ENCODE measurements at regions not wholly inside any gene's neighbourhood (a gene's known extent, or its start where the extent isn't known, plus 50 kb on each side); places are given as distances from the start of the nearest gene placed in this dataset.
"Not testable (repeated sequence)": the region's sequence is repeated elsewhere in the genome, so short reads cannot be mapped to it uniquely, and the experiment has no call there.

GRCh38 chr2:195443926-195444325 is 213.1 kb upstream of the SLC39A10 start:
- POLR2A ChIA-PET = interaction anchor here (0.7 kb wide), 1 partner anchor 1080 kb away, joined by 3 read pairs; no protein-coding TSS in a partner anchor

GRCh38 chr2:195442458-195443175 is 214.4 kb upstream of the SLC39A10 start:
- peaks cover 2 to 36% (median 13%) of the 10 kb centered on the region in 5 experiments for H3K9me3 ChIP-seq (ENCODE audit: control extremely low read depth in 1 of 5, control insufficient read depth in 4 of 5, insufficient read depth in 2 of 5, low read depth in 1 of 5, low read length in 4 of 5)
- CTCF ChIA-PET = interaction anchor here (1.0 kb wide), 1 partner anchor 11 kb away, joined by 3 read pairs; no protein-coding TSS in a partner anchor
- no peaks in the 10 kb centered on the region for H3K27me3 ChIP-seq (replicated peaks in 2 of 5; ENCODE audit: control insufficient read depth in 4 of 5, insufficient read depth in 5 of 5, low read length in 4 of 5)
- WGBS (ENCODE audit: insufficient coverage) = no CpG with 5 or more reads among the region's 3 CpGs
- peak in 2 of 3 donors; percentile 9 to 10 for DNase-seq
- no peaks in the 10 kb centered on the region for H3K4me1 ChIP-seq (ENCODE audit: control extremely low read depth in 1 of 4, control insufficient read depth in 4 of 4, insufficient read depth in 4 of 4, low read length in 3 of 4)
- no peak overlapping the region for H3K4me3 ChIP-seq (ENCODE audit: control insufficient read depth in 1 of 7, extremely low read depth in 1 of 7, insufficient read depth in 4 of 7, low read depth in 2 of 7, low read length in 6 of 7)
- H3K36me3 ChIP-seq (ENCODE audit: control insufficient read depth in 4 of 4, insufficient read depth in 4 of 4, low read length in 3 of 4) = no peaks in the 10 kb centered on the region
- POLR2A ChIA-PET = no interaction called here
- H3K27ac ChIP-seq (ENCODE audit: insufficient read depth in 1 of 2, low read depth in 1 of 2, low read length in 2 of 2, poor library complexity in 1 of 2, severe bottlenecking in 2 of 2) = no peak overlapping the region

More at GRCh38 chr2:195443926-195444325, 213.1 kb upstream of the SLC39A10 start:
- no peak overlapping the region for H3K4me3 ChIP-seq (ENCODE audit: control insufficient read depth in 1 of 7, extremely low read depth in 1 of 7, insufficient read depth in 4 of 7, low read depth in 2 of 7, low read length in 6 of 7)
- no peaks in the 10 kb centered on the region for H3K27me3 ChIP-seq (replicated peaks in 2 of 5; ENCODE audit: control insufficient read depth in 4 of 5, insufficient read depth in 5 of 5, low read length in 4 of 5)
- CTCF ChIA-PET = no interaction called here
- WGBS (ENCODE audit: insufficient coverage) = no CpG with 5 or more reads among the region's 2 CpGs
- no peak overlapping the region for H3K27ac ChIP-seq (ENCODE audit: insufficient read depth in 1 of 2, low read depth in 1 of 2, low read length in 2 of 2, poor library complexity in 1 of 2, severe bottlenecking in 2 of 2)
- H3K36me3 ChIP-seq (ENCODE audit: control insufficient read depth in 4 of 4, insufficient read depth in 4 of 4, low read length in 3 of 4) = no peaks in the 10 kb centered on the region
- H3K9me3 ChIP-seq (ENCODE audit: control extremely low read depth in 1 of 5, control insufficient read depth in 4 of 5, insufficient read depth in 2 of 5, low read depth in 1 of 5, low read length in 4 of 5) = peaks cover 2 to 34% (median 11%) of the 10 kb centered on the region in 5 experiments
- DNase-seq = no peak
- H3K4me1 ChIP-seq (ENCODE audit: control extremely low read depth in 1 of 4, control insufficient read depth in 4 of 4, insufficient read depth in 4 of 4, low read length in 3 of 4) = no peaks in the 10 kb centered on the region

GRCh38 chr2:195438692-195439091 is 218.3 kb upstream of the SLC39A10 start:
- CTCF ChIA-PET = no interaction called here
- H3K4me1 ChIP-seq (ENCODE audit: control extremely low read depth in 1 of 4, control insufficient read depth in 4 of 4, insufficient read depth in 4 of 4, low read length in 3 of 4) = no peaks in the 10 kb centered on the region
- no peak overlapping the region for H3K27ac ChIP-seq (ENCODE audit: insufficient read depth in 1 of 2, low read depth in 1 of 2, low read length in 2 of 2, poor library complexity in 1 of 2, severe bottlenecking in 2 of 2)
- H3K4me3 ChIP-seq (ENCODE audit: control insufficient read depth in 1 of 7, extremely low read depth in 1 of 7, insufficient read depth in 4 of 7, low read depth in 2 of 7, low read length in 6 of 7) = no peak overlapping the region
- POLR2A ChIA-PET = no interaction called here
- no peaks in the 10 kb centered on the region for H3K27me3 ChIP-seq (replicated peaks in 2 of 5; ENCODE audit: control insufficient read depth in 4 of 5, insufficient read depth in 5 of 5, low read length in 4 of 5)
- DNase-seq = no peak
- WGBS (ENCODE audit: insufficient coverage) = 100% methylated on average over 6 of the region's 7 CpGs
- peaks cover 2 to 39% (median 15%) of the 10 kb centered on the region in 5 experiments for H3K9me3 ChIP-seq (ENCODE audit: control extremely low read depth in 1 of 5, control insufficient read depth in 4 of 5, insufficient read depth in 2 of 5, low read depth in 1 of 5, low read length in 4 of 5)
- no peaks in the 10 kb centered on the region for H3K36me3 ChIP-seq (ENCODE audit: control insufficient read depth in 4 of 4, insufficient read depth in 4 of 4, low read length in 3 of 4)

- H3K36me3 ChIP-seq (ENCODE audit: control insufficient read depth in 4 of 4, insufficient read depth in 4 of 4, low read length in 3 of 4) = no peaks in the 10 kb centered on the region
- no peak overlapping the region for H3K27ac ChIP-seq (ENCODE audit: insufficient read depth in 1 of 2, low read depth in 1 of 2, low read length in 2 of 2, poor library complexity in 1 of 2, severe bottlenecking in 2 of 2)
- WGBS (ENCODE audit: insufficient coverage) = 100% methylated on average over 15 of the region's 18 CpGs
- DNase-seq = no peak
- no peaks in the 10 kb centered on the region for H3K4me1 ChIP-seq (ENCODE audit: control extremely low read depth in 1 of 4, control insufficient read depth in 4 of 4, insufficient read depth in 4 of 4, low read length in 3 of 4)
- ChIA-PET CTCF (interaction anchor here (0.8 kb wide), 1 partner anchor 29 kb away, joined by 3 read pairs; no protein-coding TSS in a partner anchor), POLR2A (no interaction called here)
- H3K9me3 ChIP-seq (ENCODE audit: control extremely low read depth in 1 of 5, control insufficient read depth in 4 of 5, insufficient read depth in 2 of 5, low read depth in 1 of 5, low read length in 4 of 5) = peaks cover 0 to 30% (median 15%) of the 10 kb centered on the region in 5 experiments
- no peaks in the 10 kb centered on the region for H3K27me3 ChIP-seq (replicated peaks in 2 of 5; ENCODE audit: control insufficient read depth in 4 of 5, insufficient read depth in 5 of 5, low read length in 4 of 5)
- H3K4me3 ChIP-seq (ENCODE audit: control insufficient read depth in 1 of 7, extremely low read depth in 1 of 7, insufficient read depth in 4 of 7, low read depth in 2 of 7, low read length in 6 of 7) = no peak overlapping the region
These were observed 219.5 kb upstream of the SLC39A10 start for GRCh38 chr2:195437521-195437920.

GRCh38 chr2:195434346-195434745 is 222.7 kb upstream of the SLC39A10 start:
- no peak overlapping the region for H3K27ac ChIP-seq (ENCODE audit: insufficient read depth in 1 of 2, low read depth in 1 of 2, low read length in 2 of 2, poor library complexity in 1 of 2, severe bottlenecking in 2 of 2)
- H3K9me3 ChIP-seq (ENCODE audit: control extremely low read depth in 1 of 5, control insufficient read depth in 4 of 5, insufficient read depth in 2 of 5, low read depth in 1 of 5, low read length in 4 of 5) = peaks cover 0 to 6% (median 5%) of the 10 kb centered on the region in 5 experiments
- POLR2A ChIA-PET = no interaction called here
- CTCF ChIA-PET = no interaction called here
- no peaks in the 10 kb centered on the region for H3K36me3 ChIP-seq (ENCODE audit: control insufficient read depth in 4 of 4, insufficient read depth in 4 of 4, low read length in 3 of 4)
- no peaks in the 10 kb centered on the region for H3K4me1 ChIP-seq (ENCODE audit: control extremely low read depth in 1 of 4, control insufficient read depth in 4 of 4, insufficient read depth in 4 of 4, low read length in 3 of 4)
- WGBS (ENCODE audit: insufficient coverage) = no CpG with 5 or more reads among the region's 1 CpG
- H3K27me3 ChIP-seq (replicated peaks in 2 of 5; ENCODE audit: control insufficient read depth in 4 of 5, insufficient read depth in 5 of 5, low read length in 4 of 5) = no peaks in the 10 kb centered on the region
- DNase-seq = no peak
- H3K4me3 ChIP-seq (ENCODE audit: control insufficient read depth in 1 of 7, extremely low read depth in 1 of 7, insufficient read depth in 4 of 7, low read depth in 2 of 7, low read length in 6 of 7) = no peak overlapping the region

DNA sequence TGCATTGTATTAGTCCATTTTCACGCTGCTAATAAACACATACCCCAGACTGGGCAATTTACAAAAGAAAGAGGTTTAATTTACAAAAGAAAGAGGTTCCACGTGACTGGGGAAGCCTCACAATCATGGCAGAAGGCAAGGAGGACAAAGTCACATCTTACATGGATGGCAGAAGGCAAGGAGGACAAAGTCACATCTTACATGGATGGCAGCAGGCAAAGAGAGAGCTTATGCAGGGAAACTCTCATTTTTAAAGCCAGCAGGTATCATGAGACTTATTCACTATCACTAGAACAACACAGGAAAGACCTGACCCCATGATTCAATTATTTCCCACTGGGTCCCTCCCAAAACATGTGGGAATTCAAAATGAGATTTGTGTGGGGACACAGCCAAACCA is 223.3 kb upstream of the SLC39A10 start:
- H3K9me3 ChIP-seq (ENCODE audit: control extremely low read depth in 1 of 5, control insufficient read depth in 4 of 5, insufficient read depth in 2 of 5, low read depth in 1 of 5, low read length in 4 of 5); H3K4me3 ChIP-seq (ENCODE audit: control insufficient read depth in 1 of 7, extremely low read depth in 1 of 7, insufficient read depth in 4 of 7, low read depth in 2 of 7, low read length in 6 of 7); POLR2A ChIA-PET; H3K4me1 ChIP-seq (ENCODE audit: control extremely low read depth in 1 of 4, control insufficient read depth in 4 of 4, insufficient read depth in 4 of 4, low read length in 3 of 4); DNase-seq; H3K36me3 ChIP-seq (ENCODE audit: control insufficient read depth in 4 of 4, insufficient read depth in 4 of 4, low read length in 3 of 4); H3K27ac ChIP-seq (ENCODE audit: insufficient read depth in 1 of 2, low read depth in 1 of 2, low read length in 2 of 2, poor library complexity in 1 of 2, severe bottlenecking in 2 of 2); CTCF ChIA-PET; H3K27me3 ChIP-seq (replicated peaks in 2 of 5; ENCODE audit: control insufficient read depth in 4 of 5, insufficient read depth in 5 of 5, low read length in 4 of 5): not testable (repeated sequence)
- WGBS (ENCODE audit: insufficient coverage) = 100% methylated on average over 1 of the region's 2 CpGs

GRCh38 chr2:195428673-195429072 is 228.4 kb upstream of the SLC39A10 start:
- POLR2A ChIA-PET = interaction anchor here (0.7 kb wide), 1 partner anchor 69 kb away, joined by 3 read pairs; no protein-coding TSS in a partner anchor
- peak in 2 of 3 donors; percentile 19 to 27 for DNase-seq
- WGBS (ENCODE audit: insufficient coverage) = 67% methylated on average over 1 of the region's 3 CpGs
- H3K9me3 ChIP-seq (ENCODE audit: control extremely low read depth in 1 of 5, control insufficient read depth in 4 of 5, insufficient read depth in 2 of 5, low read depth in 1 of 5, low read length in 4 of 5) = peaks cover 0 to 2% (median 0%) of the 10 kb centered on the region in 5 experiments
- CTCF ChIA-PET = no interaction called here
- no peaks in the 10 kb centered on the region for H3K4me1 ChIP-seq (ENCODE audit: control extremely low read depth in 1 of 4, control insufficient read depth in 4 of 4, insufficient read depth in 4 of 4, low read length in 3 of 4)
- H3K27ac ChIP-seq (ENCODE audit: insufficient read depth in 1 of 2, low read depth in 1 of 2, low read length in 2 of 2, poor library complexity in 1 of 2, severe bottlenecking in 2 of 2) = no peak overlapping the region
- H3K27me3 ChIP-seq (replicated peaks in 2 of 5; ENCODE audit: control insufficient read depth in 4 of 5, insufficient read depth in 5 of 5, low read length in 4 of 5) = no peaks in the 10 kb centered on the region
- no peaks in the 10 kb centered on the region for H3K36me3 ChIP-seq (ENCODE audit: control insufficient read depth in 4 of 4, insufficient read depth in 4 of 4, low read length in 3 of 4)
- H3K4me3 ChIP-seq (ENCODE audit: control insufficient read depth in 1 of 7, extremely low read depth in 1 of 7, insufficient read depth in 4 of 7, low read depth in 2 of 7, low read length in 6 of 7) = no peak overlapping the region

Measured in common myeloid progenitor, CD34-positive (primary cell).